MM.1S (cell line): ENCODE measurements at regions not wholly inside any gene's neighbourhood (a gene's known extent, or its start where the extent isn't known, plus 50 kb on each side); places are given as distances from the start of the nearest gene placed in this dataset.

Source experiments
- DNase-seq: peaks from one replicate; pipeline ENCODE4 v3.0.0-alpha.2; 2015
- H2AFZ ChIP-seq: fragments of 300-600 bp; sonication (generic); 2 replicates; pipeline ENCODE4 v1.6.0; 2016; ENCODE audit warnings: antibody characterized with exemption, low read length
- H3F3A ChIP-seq: fragments of 300-600 bp; sonication (generic); 2 replicates; pipeline ENCODE4 v1.6.1; 2016; ENCODE audit warnings: mild to moderate bottlenecking, antibody characterized with exemption, low read length, moderate library complexity, mixed read lengths; ENCODE audit not compliant: insufficient read depth
- H3K27ac ChIP-seq: fragments of 300-600 bp; sonication (generic); 2 replicates; pipeline ENCODE4 v1.5.1; 2016; ENCODE audit warnings: mild to moderate bottlenecking, low read length
- H3K27me3 ChIP-seq: fragments of 300-600 bp; sonication (generic); replicated peaks from 2 replicates; pipeline ENCODE4 v1.6.0; 2016; ENCODE audit warnings: low read length; ENCODE audit not compliant: insufficient read depth
- H3K36me3 ChIP-seq: fragments of 300-600 bp; sonication (generic); replicated peaks from 2 replicates; pipeline ENCODE4 v1.6.1; 2016; ENCODE audit warnings: mild to moderate bottlenecking, low read length, mixed read lengths; ENCODE audit not compliant: insufficient read depth
- H3K4me1 ChIP-seq: fragments of 300-600 bp; sonication (generic); 2 replicates; pipeline ENCODE4 v1.6.1; 2016; ENCODE audit warnings: low read length, mixed read lengths
- H3K4me2 ChIP-seq: fragments of 300-600 bp; sonication (generic); 2 replicates; pipeline ENCODE4 v1.6.0; 2016; ENCODE audit warnings: low read depth, low read length
- H3K4me3 ChIP-seq: fragments of 300-600 bp; sonication (generic); 2 replicates; pipeline ENCODE4 v1.5.1; 2016; ENCODE audit warnings: low read length, mixed read lengths
- H3K79me2 ChIP-seq: fragments of 300-600 bp; sonication (generic); 2 replicates; pipeline ENCODE4 v1.6.1; 2016; ENCODE audit warnings: mixed run types, low read length, mixed read lengths
- H3K9ac ChIP-seq: fragments of 300-600 bp; sonication (generic); 2 replicates; pipeline ENCODE4 v1.6.1; 2016; ENCODE audit warnings: low read length, mixed read lengths
- H3K9me2 ChIP-seq: fragments of 300-600 bp; sonication (generic); replicated peaks from 2 replicates; pipeline ENCODE4 v1.6.1; 2016; ENCODE audit warnings: mild to moderate bottlenecking, low read length, mixed read lengths; ENCODE audit not compliant: insufficient read depth
- H3K9me3 ChIP-seq: fragments of 300-600 bp; sonication (generic); replicated peaks from 2 replicates; pipeline ENCODE4 v1.6.1; 2016; ENCODE audit warnings: mild to moderate bottlenecking, low read length, mixed read lengths; ENCODE audit not compliant: insufficient read depth
- H4K20me1 ChIP-seq: fragments of 300-600 bp; sonication (generic); 2 replicates; pipeline ENCODE4 v1.6.1; 2016; ENCODE audit warnings: mild to moderate bottlenecking, low read length, moderate library complexity, mixed read lengths; ENCODE audit not compliant: insufficient read depth
- EZH2 ChIP-seq: fragments of 300-600 bp; sonication (generic); optimal IDR thresholded peaks from 2 replicates; pipeline ENCODE3; 2017; ENCODE audit warnings: low read depth, mild to moderate bottlenecking, antibody characterized with exemption, low read length, mixed read lengths
- EZH2phosphoT487 ChIP-seq: fragments of 300-600 bp; sonication (generic); IDR thresholded peaks from 2 replicates; pipeline ENCODE4 v1.6.1; 2018; ENCODE audit warnings: antibody characterized with exemption, low read length
- TF ChIP-seq, protein P1 (sequence below): fragments of 300-600 bp; sonication (generic); IDR thresholded peaks from 2 replicates; pipeline ENCODE4 v1.5.1; 2016; ENCODE audit warnings: antibody characterized with exemption, low read length, mixed read lengths

DNA sequence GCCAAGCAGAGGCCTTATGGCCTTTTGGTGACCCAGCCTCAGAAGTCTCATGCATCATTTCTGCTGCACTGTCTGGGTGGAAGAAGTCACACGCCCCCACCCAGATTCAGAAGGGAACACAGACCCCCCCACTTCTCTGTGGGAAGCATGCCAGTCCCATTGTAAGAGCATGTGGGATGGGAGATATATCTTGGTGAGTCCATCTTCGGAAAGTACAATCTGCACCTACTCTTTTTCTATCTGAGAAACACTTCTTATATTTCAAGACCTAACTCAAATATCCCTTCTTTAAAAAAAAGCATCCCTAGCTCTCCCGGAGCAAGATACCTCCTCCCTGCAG, 159.6 kb upstream of the FGGY start:
- H3F3A ChIP-seq = no peaks in the 10 kb centered on the region
- no peaks in the 10 kb centered on the region for H3K79me2 ChIP-seq
- no peak for DNase-seq
- H3K9me3 ChIP-seq = no peaks in the 10 kb centered on the region
- no peak overlapping the region for H3K4me3 ChIP-seq
- no peaks in the 10 kb centered on the region for H3K36me3 ChIP-seq
- H4K20me1 ChIP-seq = no peaks in the 10 kb centered on the region
- H3K4me2 ChIP-seq = no peak overlapping the region
- no peak overlapping the region for H3K9ac ChIP-seq
- no peak overlapping the region for H2AFZ ChIP-seq
- no peaks in the 10 kb centered on the region for H3K27me3 ChIP-seq
- no peak overlapping the region for H3K27ac ChIP-seq
- no peaks in the 10 kb centered on the region for H3K9me2 ChIP-seq
- TF ChIP-seq EZH2phosphoT487 (no peak), EZH2 (no peak)
- TF ChIP-seq, protein P1, sequence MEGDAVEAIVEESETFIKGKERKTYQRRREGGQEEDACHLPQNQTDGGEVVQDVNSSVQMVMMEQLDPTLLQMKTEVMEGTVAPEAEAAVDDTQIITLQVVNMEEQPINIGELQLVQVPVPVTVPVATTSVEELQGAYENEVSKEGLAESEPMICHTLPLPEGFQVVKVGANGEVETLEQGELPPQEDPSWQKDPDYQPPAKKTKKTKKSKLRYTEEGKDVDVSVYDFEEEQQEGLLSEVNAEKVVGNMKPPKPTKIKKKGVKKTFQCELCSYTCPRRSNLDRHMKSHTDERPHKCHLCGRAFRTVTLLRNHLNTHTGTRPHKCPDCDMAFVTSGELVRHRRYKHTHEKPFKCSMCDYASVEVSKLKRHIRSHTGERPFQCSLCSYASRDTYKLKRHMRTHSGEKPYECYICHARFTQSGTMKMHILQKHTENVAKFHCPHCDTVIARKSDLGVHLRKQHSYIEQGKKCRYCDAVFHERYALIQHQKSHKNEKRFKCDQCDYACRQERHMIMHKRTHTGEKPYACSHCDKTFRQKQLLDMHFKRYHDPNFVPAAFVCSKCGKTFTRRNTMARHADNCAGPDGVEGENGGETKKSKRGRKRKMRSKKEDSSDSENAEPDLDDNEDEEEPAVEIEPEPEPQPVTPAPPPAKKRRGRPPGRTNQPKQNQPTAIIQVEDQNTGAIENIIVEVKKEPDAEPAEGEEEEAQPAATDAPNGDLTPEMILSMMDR = no peak
- H3K4me1 ChIP-seq = no peaks in the 10 kb centered on the region

GRCh38 chr1:59137968-59138367, 158.9 kb upstream of the FGGY start:
- Histone ChIP-seq H3K79me2 (no peaks in the 10 kb centered on the region), H3K4me3 (no peak overlapping the region), H3K36me3 (no peaks in the 10 kb centered on the region), H3K9me2 (no peaks in the 10 kb centered on the region), H3F3A (no peaks in the 10 kb centered on the region), H3K9ac (no peak overlapping the region), H2AFZ (no peak overlapping the region), H3K27ac (no peak overlapping the region), H4K20me1 (no peaks in the 10 kb centered on the region), H3K4me2 (no peak overlapping the region), H3K9me3 (no peaks in the 10 kb centered on the region), H3K27me3 (no peaks in the 10 kb centered on the region), H3K4me1 (no peaks in the 10 kb centered on the region)
- TF ChIP-seq, protein P1 = no peak
- no peak for TF ChIP-seq EZH2
- TF ChIP-seq EZH2phosphoT487 = no peak
- DNase-seq = no peak

GRCh38 chr1:59138402-59138801, 158.5 kb upstream of the FGGY start:
- no peak overlapping the region for H3K9ac ChIP-seq
- no peaks in the 10 kb centered on the region for H3K27me3 ChIP-seq
- no peaks in the 10 kb centered on the region for H3K9me2 ChIP-seq
- H3K4me1 ChIP-seq = no peaks in the 10 kb centered on the region
- no peak overlapping the region for H3K4me2 ChIP-seq
- H3K27ac ChIP-seq = no peak overlapping the region
- H2AFZ ChIP-seq = no peak overlapping the region
- TF ChIP-seq EZH2 = no peak
- TF ChIP-seq, protein P1 = no peak
- no peak for TF ChIP-seq EZH2phosphoT487
- no peaks in the 10 kb centered on the region for H3K79me2 ChIP-seq
- no peaks in the 10 kb centered on the region for H4K20me1 ChIP-seq
- no peaks in the 10 kb centered on the region for H3F3A ChIP-seq
- no peaks in the 10 kb centered on the region for H3K36me3 ChIP-seq
- no peaks in the 10 kb centered on the region for H3K9me3 ChIP-seq
- no peak overlapping the region for H3K4me3 ChIP-seq
- no peak for DNase-seq

- H3K9ac ChIP-seq = no peak overlapping the region
- H3K4me3 ChIP-seq = no peak overlapping the region
- H2AFZ ChIP-seq = no peak overlapping the region
- no peaks in the 10 kb centered on the region for H4K20me1 ChIP-seq
- H3K36me3 ChIP-seq = no peaks in the 10 kb centered on the region
- H3K9me3 ChIP-seq = no peaks in the 10 kb centered on the region
- no peaks in the 10 kb centered on the region for H3K9me2 ChIP-seq
- DNase-seq = no peak
- H3K79me2 ChIP-seq = no peaks in the 10 kb centered on the region
- H3K4me2 ChIP-seq = no peak overlapping the region
- H3K27me3 ChIP-seq = no peaks in the 10 kb centered on the region
- TF ChIP-seq EZH2phosphoT487 (no peak), EZH2 (no peak)
- TF ChIP-seq, protein P1 = no peak
- H3K27ac ChIP-seq = no peak overlapping the region
- no peaks in the 10 kb centered on the region for H3K4me1 ChIP-seq
- no peaks in the 10 kb centered on the region for H3F3A ChIP-seq
Measured at GRCh38 chr1:59139396-59139795, 157.5 kb upstream of the FGGY start.
